Neural cell (in vitro differentiated cells): ENCODE measurements at regions not wholly inside any gene's neighbourhood (a gene's known extent, or its start where the extent isn't known, plus 50 kb on each side); places are given as distances from the start of the nearest gene placed in this dataset.
"Not testable (repeated sequence)": the region's sequence is repeated elsewhere in the genome, so short reads cannot be mapped to it uniquely, and the experiment has no call there.

Experiments
- H2AFZ ChIP-seq: fragments of 200-600, 300-800 bp; sonication (generic), shearing (Covaris generic); 2 replicates; pipeline ENCODE4 v1.6.0; 2014; ENCODE audit warnings: low read depth, mild to moderate bottlenecking, antibody characterized with exemption, low read length, moderate library complexity
- H3F3A ChIP-seq: fragments of 200-600 bp; shearing (Covaris generic); 2 replicates; pipeline ENCODE4 v1.6.1; 2016; ENCODE audit warnings: mild to moderate bottlenecking, moderate library complexity, mixed read lengths, antibody characterized with exemption, low read length; ENCODE audit not compliant: insufficient read depth, poor library complexity, severe bottlenecking
- H3K27ac ChIP-seq: fragments of 200-600, 300-800 bp; sonication (generic), shearing (Covaris generic); 2 replicates; pipeline ENCODE4 v1.5.1; 2014; ENCODE audit warnings: mild to moderate bottlenecking, low read length, moderate library complexity
- H3K27me3 ChIP-seq: fragments of 300-800, 200-600 bp; sonication (generic), shearing (Covaris generic); 2 replicates; pipeline ENCODE4 v1.6.0; 2014; ENCODE audit warnings: mild to moderate bottlenecking, low read depth, low read length, moderate library complexity; ENCODE audit not compliant: insufficient read depth
- H3K36me3 ChIP-seq: fragments of 300-800, 200-600 bp; sonication (generic), shearing (Covaris generic); 2 replicates; pipeline ENCODE4 v1.5.1; 2014; ENCODE audit warnings: mild to moderate bottlenecking, antibody characterized with exemption, low read length, moderate library complexity; ENCODE audit not compliant: insufficient read depth
- H3K4me2 ChIP-seq: fragments of 300-800, 200-600 bp; sonication (generic), shearing (Covaris generic); 2 replicates; pipeline ENCODE4 v1.6.0; 2014; ENCODE audit warnings: mild to moderate bottlenecking, low read length
- H3K4me3 ChIP-seq: fragments of 300-800, 200-600 bp; sonication (generic), shearing (Covaris generic); 2 replicates; pipeline ENCODE4 v1.5.1; 2014; ENCODE audit warnings: mild to moderate bottlenecking, low read length, moderate library complexity
- H3K79me2 ChIP-seq: fragments of 200-600 bp; shearing (Covaris generic); replicated peaks from 2 replicates; pipeline ENCODE4 v1.6.0; 2014; ENCODE audit warnings: mild to moderate bottlenecking, low read length, moderate library complexity; ENCODE audit not compliant: insufficient read depth
- H3K9ac ChIP-seq: fragments of 300-800, 200-600 bp; sonication (generic), shearing (Covaris generic); 2 replicates; pipeline ENCODE4 v1.6.1; 2016; ENCODE audit warnings: mild to moderate bottlenecking, low read length, mixed read lengths
- H3K9me2 ChIP-seq: fragments of 200-600 bp; shearing (Covaris generic); 2 replicates; pipeline ENCODE4 v1.6.1; 2016; ENCODE audit warnings: mild to moderate bottlenecking, low read length, mixed read lengths; ENCODE audit not compliant: insufficient read depth
- H3K9me3 ChIP-seq: fragments of 200-600, 300-800 bp; sonication (generic), shearing (Covaris generic); 2 replicates; pipeline ENCODE4 v1.6.1; 2016; ENCODE audit warnings: mild to moderate bottlenecking, mixed run types, low read length, moderate library complexity, mixed read lengths
- H4K20me1 ChIP-seq: fragments of 200-600 bp; shearing (Covaris generic); 2 replicates; pipeline ENCODE4 v1.6.1; 2016; ENCODE audit warnings: mild to moderate bottlenecking, mixed run types; ENCODE audit not compliant: insufficient read depth
- CTCF ChIP-seq: fragments of 450-650 bp; IDR thresholded peaks from 2 replicates; pipeline ENCODE4 v1.5.1; 2014; ENCODE audit warnings: antibody characterized with exemption, mild to moderate bottlenecking, moderate library complexity; ENCODE audit not compliant: poor library complexity, severe bottlenecking
- EZH2 ChIP-seq: fragments of 200-600, 300-800 bp; shearing (Covaris generic), sonication (generic); IDR thresholded peaks from 2 replicates; pipeline ENCODE4 v1.6.1; 2014; ENCODE audit warnings: antibody characterized with exemption, low read length, borderline replicate concordance, mild to moderate bottlenecking; ENCODE audit not compliant: insufficient read depth, poor library complexity, severe bottlenecking
- MXI1 ChIP-seq: fragments of 450-650 bp; conservative IDR thresholded peaks from 2 replicates; pipeline ENCODE4 v1.6.1; 2014; ENCODE audit warnings: antibody characterized with exemption, mild to moderate bottlenecking; ENCODE audit not compliant: poor library complexity, severe bottlenecking
- POLR2AphosphoS5 ChIP-seq: IDR thresholded peaks from 2 replicates; pipeline ENCODE4 v1.6.1; 2012
- RAD21 ChIP-seq: fragments of 450-650 bp; conservative IDR thresholded peaks from 2 replicates; pipeline ENCODE4 v1.6.1; 2014; ENCODE audit warnings: antibody characterized with exemption, mild to moderate bottlenecking, moderate library complexity
- REST ChIP-seq: IDR thresholded peaks from 2 replicates; pipeline ENCODE4 v1.6.1; 2012; ENCODE audit warnings: borderline replicate concordance
- SMC3 ChIP-seq: fragments of 450-650 bp; conservative IDR thresholded peaks from 2 replicates; pipeline ENCODE4 v1.6.1; 2014; ENCODE audit warnings: antibody characterized with exemption, mild to moderate bottlenecking, moderate library complexity; ENCODE audit not compliant: poor library complexity

- Histone ChIP-seq H2AFZ (no peak overlapping the region), H3F3A (no peaks in the 10 kb centered on the region), H3K9ac (no peak overlapping the region), H3K9me2 (no peaks in the 10 kb centered on the region), H3K27ac (no peak overlapping the region), H3K4me3 (no peak overlapping the region), H3K4me2 (no peak overlapping the region), H3K9me3 (no peaks in the 10 kb centered on the region), H3K79me2 (no peaks in the 10 kb centered on the region), H3K27me3 (no peaks in the 10 kb centered on the region), H4K20me1 (no peaks in the 10 kb centered on the region), H3K36me3 (no peaks in the 10 kb centered on the region)
- TF ChIP-seq REST, result no peak
Measured at GRCh38 chr20:54726687-54727300, 251.4 kb downstream of the DOK5 start.

GRCh38 chr20:54725266-54725665 lies 249.9 kb downstream of the DOK5 start:
- not testable (repeated sequence) for H3K9me2 ChIP-seq, H2AFZ ChIP-seq, H3K27me3 ChIP-seq, H3K79me2 ChIP-seq, H3F3A ChIP-seq, H3K4me3 ChIP-seq, H3K9me3 ChIP-seq, H3K36me3 ChIP-seq, H3K4me2 ChIP-seq, H4K20me1 ChIP-seq, H3K27ac ChIP-seq, H3K9ac ChIP-seq

- H4K20me1 ChIP-seq, result no peaks in the 10 kb centered on the region
- no peak overlapping the region for H3K27ac ChIP-seq
- H3K9ac ChIP-seq, result no peak overlapping the region
- no peaks in the 10 kb centered on the region for H3K27me3 ChIP-seq
- H3K79me2 ChIP-seq, result no peaks in the 10 kb centered on the region
- TF ChIP-seq EZH2 (no peak), REST (no peak), POLR2AphosphoS5 (no peak), RAD21 (no peak), CTCF (no peak), SMC3 (no peak), MXI1 (no peak)
- no peak overlapping the region for H3K4me2 ChIP-seq
- no peaks in the 10 kb centered on the region for H3K9me2 ChIP-seq
- H3K9me3 ChIP-seq, result no peaks in the 10 kb centered on the region
- no peaks in the 10 kb centered on the region for H3F3A ChIP-seq
- no peak overlapping the region for H2AFZ ChIP-seq
- H3K4me3 ChIP-seq, result no peak overlapping the region
- H3K36me3 ChIP-seq, result no peaks in the 10 kb centered on the region
Measured at GRCh38 chr20:54723723-54724122, 248.3 kb downstream of the DOK5 start.
